Epidermal melanocyte (primary cell): ENCODE measurements at regions not wholly inside any gene's neighbourhood (a gene's known extent, or its start where the extent isn't known, plus 50 kb on each side); places are given as distances from the start of the nearest gene placed in this dataset.
A peak's percentile ranks its signal among the peaks of the same experiment; 100 is the strongest.

Experiments used
- DNase-seq: peaks from one replicate; pipeline ENCODE4 v3.0.0; 2011; ENCODE audit warnings: low spot score; ENCODE audit not compliant: insufficient read length

GRCh38 chr6:148086843-148087242, 255.8 kb upstream of the SASH1 start:
- no peak for DNase-seq

- DNase-seq, result no peak
Measured at GRCh38 chr6:148087659-148088058, 255.0 kb upstream of the SASH1 start.

DNA sequence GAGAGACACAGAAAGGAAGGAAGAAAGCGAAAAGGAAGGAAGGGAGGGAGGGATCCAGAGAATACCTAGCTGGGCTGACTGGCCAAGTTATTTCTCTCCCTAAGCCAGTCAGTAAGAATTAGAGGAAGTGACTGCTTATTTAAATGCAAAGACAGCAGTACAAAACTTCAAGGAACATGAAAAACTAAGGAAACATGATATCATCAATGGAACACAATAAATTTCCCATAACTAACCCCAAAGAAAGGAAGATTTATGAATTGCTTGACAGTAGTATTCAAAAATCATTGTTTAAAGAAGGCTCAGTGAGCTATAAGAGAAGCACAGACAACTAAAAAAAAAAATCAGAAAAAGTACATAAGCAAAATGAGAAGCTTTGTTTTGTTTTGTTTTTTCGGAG, 252.3 kb upstream of the SASH1 start:
- no peak for DNase-seq

- DNase-seq, result no peak
Measured at GRCh38 chr6:148091394-148091793, 251.2 kb upstream of the SASH1 start.

DNA sequence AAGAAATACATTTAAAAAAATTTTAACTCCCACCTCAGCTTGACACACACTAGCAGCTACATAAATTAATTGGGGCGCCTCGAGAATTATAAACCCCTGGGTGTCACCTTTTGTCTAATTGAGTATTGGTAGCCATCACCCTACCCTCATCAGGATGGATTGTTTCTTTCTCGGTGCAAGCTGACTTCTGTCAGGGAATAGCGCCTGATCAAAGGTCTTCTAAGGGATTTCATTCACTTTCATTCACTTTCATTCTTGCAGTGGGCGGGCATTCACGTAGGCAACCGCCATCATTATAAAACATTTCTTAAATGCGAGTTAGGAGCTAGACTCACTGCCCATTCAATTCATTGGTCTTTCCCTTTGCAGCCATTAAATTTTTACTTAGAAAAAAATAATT, 239.2 kb upstream of the SASH1 start:
- DNase-seq, result no peak

DNA sequence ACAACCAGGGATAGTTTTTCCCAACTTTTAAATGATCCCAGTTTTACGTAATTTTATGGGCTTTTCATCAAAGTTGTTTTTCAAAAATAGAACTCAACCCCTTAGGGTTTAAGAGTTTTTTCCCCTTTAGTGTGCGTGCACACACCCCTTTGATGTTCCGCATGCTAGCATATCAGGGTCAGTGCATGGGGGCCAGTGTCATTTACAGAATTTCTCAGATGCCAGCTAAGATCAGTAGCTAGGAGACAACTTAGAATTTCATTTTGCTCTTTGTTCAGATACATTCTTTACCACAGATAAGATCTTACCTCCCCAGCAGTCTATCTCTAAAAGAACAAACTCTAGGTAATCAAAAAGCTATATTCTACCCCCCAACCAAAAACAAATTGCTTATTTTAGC, 238.5 kb upstream of the SASH1 start:
- DNase-seq, result no peak

DNA sequence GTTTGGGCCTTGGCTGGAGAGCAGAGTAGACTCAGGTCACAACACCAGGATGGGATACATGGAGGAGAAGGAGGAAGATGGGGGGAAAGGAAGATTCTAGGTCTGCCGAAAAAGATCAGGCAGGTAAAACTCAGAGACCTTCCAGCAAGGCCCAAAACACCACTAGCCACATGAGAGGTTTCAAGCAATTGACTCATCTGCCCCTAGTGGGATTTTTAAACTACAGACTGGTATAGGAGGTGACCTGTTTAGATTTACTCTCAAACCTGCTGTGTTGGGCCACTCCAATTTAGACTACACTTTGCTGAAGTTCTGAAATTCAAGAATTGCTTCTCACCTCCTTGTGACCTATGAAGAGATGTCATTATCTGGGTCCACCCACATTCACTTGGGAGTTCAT, 236.9 kb upstream of the SASH1 start:
- DNase-seq, result no peak

GRCh38 chr6:148107911-148108310, 234.7 kb upstream of the SASH1 start:
- DNase-seq, result no peak

DNA sequence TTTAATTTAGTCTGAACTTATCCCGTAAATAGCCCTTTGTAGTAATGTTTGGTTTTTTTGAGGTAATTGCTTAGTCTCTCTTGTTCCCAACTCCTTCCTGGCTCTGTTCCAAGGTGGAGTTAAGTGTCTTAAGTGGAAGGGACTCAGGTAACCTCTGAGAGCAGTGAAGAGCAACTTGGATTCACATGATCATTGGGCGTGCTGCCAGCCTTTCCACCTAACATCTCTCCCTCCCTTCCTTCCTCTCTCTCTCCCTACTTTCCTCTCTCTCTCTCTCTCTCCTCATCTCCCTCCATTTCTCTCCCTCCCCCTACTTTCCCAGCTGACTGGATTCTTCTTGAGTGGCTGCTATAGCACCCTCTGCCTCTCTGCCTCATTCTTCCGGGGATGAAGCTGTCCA, 232.9 kb upstream of the SASH1 start:
- no peak for DNase-seq

DNA sequence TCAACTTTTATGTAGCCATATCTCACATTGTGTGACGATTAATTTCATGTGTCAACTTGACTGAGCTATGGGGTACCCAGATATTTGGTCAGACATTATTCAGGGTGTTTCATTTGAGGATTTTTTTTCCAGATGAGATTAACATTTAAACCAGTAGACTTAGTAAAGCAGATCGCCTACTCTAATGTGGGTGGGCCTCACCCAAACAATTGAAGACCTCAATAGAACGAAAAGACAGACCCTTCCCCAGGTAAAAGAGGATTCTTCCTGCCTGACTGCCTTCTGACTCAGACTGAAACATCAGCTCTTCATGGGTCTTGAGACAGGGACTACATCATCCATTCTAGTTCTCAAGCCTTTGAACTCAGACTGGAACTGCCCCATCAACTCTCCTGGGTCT, 231.7 kb upstream of the SASH1 start:
- no peak for DNase-seq

GRCh38 chr6:148112851-148113319, 229.8 kb upstream of the SASH1 start:
- no peak for DNase-seq

DNA sequence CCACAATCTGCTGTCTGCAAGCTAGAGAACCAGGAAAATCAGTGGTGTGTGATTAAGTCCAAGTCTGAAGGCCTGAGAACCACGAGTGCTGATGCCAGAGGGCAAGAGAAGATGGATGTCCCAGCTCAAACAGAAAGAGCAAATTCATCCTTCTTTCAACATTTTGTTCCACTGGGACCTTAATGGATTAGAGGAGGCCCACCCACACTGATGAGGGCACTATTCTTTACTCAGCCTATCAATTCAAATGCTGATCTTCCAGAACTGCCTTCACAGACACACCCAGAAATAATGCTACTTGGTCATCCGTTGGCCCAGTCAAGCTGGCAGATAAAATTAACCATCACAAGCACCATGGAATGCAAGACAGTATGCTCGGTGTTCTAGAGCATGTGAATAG, 226.6 kb upstream of the SASH1 start:
- DNase-seq, result peak; percentile 46

DNA sequence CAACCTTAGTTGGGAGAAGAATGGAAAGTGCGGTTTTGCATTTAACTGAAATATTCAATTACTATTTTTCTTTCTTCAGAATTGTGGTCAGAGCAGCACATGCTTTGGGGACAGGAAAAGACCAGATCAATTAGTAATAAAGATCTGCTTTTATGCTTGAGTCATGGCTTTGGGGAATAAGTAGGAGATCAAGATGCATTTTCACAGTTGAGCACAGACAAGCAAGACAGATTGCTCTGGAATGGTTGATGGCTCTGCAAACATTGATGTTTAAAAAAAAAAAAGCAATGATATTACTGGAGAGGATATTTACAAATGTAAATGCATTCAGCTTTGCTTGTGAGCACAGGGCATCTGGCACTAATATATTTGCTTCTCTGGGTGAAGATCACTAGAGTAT, 224.4 kb upstream of the SASH1 start:
- no peak for DNase-seq

GRCh38 chr6:148128014-148128730, 214.5 kb upstream of the SASH1 start:
- DNase-seq, result no peak

- DNase-seq, result no peak
Measured at GRCh38 chr6:148134592-148134991, 208.0 kb upstream of the SASH1 start.

DNA sequence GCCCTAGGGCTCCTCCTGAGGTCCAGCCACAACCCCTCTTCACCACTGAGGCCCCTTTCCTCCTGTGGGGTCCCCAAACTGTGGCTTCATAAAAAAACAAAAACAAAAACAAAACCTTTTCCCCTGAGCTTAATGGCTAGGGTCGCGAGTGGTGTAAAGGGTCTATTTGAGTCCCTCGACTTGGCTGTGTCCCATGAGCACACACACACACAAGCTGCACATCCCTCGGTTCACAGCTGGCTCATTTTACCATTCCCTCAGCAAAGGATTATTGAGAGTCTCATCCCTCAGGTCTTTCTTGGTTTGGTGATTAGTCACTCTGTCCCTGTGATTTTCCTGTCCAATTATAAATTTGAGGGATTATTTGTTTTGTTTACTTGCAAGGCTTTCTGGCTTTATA, 206.1 kb upstream of the SASH1 start:
- DNase-seq, result no peak

DNA sequence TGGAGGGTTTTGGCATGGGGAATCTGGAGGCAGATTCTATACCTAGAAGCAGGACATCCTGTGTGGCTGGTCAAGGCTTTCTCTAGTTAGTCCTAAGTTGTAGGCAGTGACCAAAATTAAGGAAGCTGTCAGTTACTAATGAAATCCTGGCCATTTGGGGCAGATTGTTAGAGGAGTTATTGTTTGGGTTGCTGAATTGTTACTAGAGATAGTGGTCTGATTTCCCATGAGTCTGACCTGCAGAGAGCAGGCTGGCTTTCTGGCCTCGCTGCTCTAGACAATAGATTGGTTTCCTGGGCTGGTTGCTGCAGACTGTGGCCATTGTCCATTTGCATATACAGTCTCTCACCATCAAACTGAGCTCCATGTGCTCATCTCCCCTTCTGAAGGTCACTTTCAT, 205.0 kb upstream of the SASH1 start:
- no peak for DNase-seq

DNA sequence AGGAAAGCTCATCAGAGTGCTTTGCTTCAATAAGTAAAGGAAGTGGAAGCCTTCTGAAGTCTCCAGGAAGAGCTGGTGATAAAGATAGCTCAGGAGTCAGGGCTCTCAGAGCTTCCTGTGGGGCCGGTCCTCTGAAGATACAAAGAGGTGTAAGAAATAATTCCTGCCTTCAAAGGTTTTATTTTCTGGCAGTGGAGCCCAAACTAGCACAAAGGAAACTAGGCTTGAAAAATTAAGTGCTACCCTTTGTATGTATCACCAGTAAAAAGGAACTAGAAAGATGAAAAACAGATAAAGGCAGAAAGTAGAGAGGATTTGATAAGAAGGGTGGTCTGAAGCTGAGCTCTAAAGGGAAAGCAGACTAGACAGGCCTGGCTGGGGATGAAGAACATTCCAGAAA, 204.1 kb upstream of the SASH1 start:
- no peak for DNase-seq

- DNase-seq, result no peak
Measured at GRCh38 chr6:148140772-148141557, 201.7 kb upstream of the SASH1 start.

- DNase-seq, result no peak
Measured at GRCh38 chr6:148142821-148143220, 199.8 kb upstream of the SASH1 start.

- DNase-seq, result no peak
Measured at GRCh38 chr6:148143771-148144170, 198.9 kb upstream of the SASH1 start.

DNA sequence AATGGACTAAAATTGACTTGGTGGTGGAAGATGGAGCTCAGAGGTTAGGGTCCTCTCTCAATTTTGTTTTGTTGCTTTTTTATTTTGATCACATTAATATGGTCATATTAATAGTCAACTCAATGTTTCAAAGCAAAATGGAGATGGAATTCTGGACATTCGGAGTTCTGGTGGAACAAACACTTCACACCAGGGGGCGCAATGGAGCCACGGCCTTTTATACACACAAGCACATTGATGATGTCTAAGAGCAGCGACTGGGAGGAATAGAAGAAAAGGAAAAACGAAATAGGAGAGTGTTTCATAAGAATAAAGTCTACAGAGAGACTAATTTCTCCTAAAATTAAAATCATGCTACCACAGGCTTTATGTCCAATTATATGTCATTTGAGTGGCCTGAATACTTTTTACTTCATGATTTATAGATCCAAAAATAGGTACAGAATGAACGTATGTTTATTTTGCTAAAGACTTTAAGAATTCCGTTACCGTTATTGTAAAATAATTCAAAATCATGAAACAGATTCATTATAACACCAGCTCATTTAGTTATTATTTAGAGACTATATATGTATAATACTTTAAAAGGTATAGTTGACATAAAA, 197.6 kb upstream of the SASH1 start:
- DNase-seq, result peak; percentile 47
